HG03575 (cell line): ENCODE measurements at regions not wholly inside any gene's neighbourhood (a gene's known extent, or its start where the extent isn't known, plus 50 kb on each side); places are given as distances from the start of the nearest gene placed in this dataset.
A peak's percentile ranks its signal among the peaks of the same experiment; 100 is the strongest.

Experiments used
- ATAC-seq: cut with Tn5 transposase; IDR thresholded peaks from one replicate; pipeline ENCODE4 v1.9.1; 2021; ENCODE audit not compliant: unreplicated experiment, insufficient number of reproducible peaks, low FRiP score; ENCODE audit errors: extremely low read depth

GRCh38 chr4:175944126-175944910 is 121.3 kb upstream of the WDR17 start:
- ATAC-seq: no peak

- ATAC-seq: no peak
Observed at GRCh38 chr4:175946472-175947116, 119.0 kb upstream of the WDR17 start.

GRCh38 chr4:175947117-175947722 is 118.4 kb upstream of the WDR17 start:
- ATAC-seq: no peak

GRCh38 chr4:175951794-175952193 is 113.8 kb upstream of the WDR17 start:
- ATAC-seq: no peak

- ATAC-seq: no peak
Observed at GRCh38 chr4:175953116-175953515, 112.5 kb upstream of the WDR17 start.

GRCh38 chr4:175953960-175954521 is 111.6 kb upstream of the WDR17 start:
- ATAC-seq: peak; percentile 73

GRCh38 chr4:175954685-175955084 is 111.0 kb upstream of the WDR17 start:
- ATAC-seq: no peak

- peak; percentile 77 for ATAC-seq
Observed at GRCh38 chr4:175961604-175962003, 104.0 kb upstream of the WDR17 start.

GRCh38 chr4:175970072-175970471 is 95.6 kb upstream of the WDR17 start:
- ATAC-seq: no peak

GRCh38 chr4:175970724-175971123 is 94.9 kb upstream of the WDR17 start:
- no peak for ATAC-seq

GRCh38 chr4:175971388-175972179 is 94.1 kb upstream of the WDR17 start:
- no peak for ATAC-seq

- ATAC-seq: no peak
Observed at GRCh38 chr4:175973027-175973923, 92.4 kb upstream of the WDR17 start.

- ATAC-seq: no peak
Observed at GRCh38 chr4:175983636-175984035, 82.0 kb upstream of the WDR17 start.

GRCh38 chr4:175986668-175987067 is 79.0 kb upstream of the WDR17 start:
- no peak for ATAC-seq

- ATAC-seq: no peak
Observed at GRCh38 chr4:175988511-175988910, 77.1 kb upstream of the WDR17 start.

- no peak for ATAC-seq
Observed at GRCh38 chr4:175996206-175996605, 69.4 kb upstream of the WDR17 start.

- ATAC-seq: no peak
Observed at GRCh38 chr4:175997291-175997690, 68.3 kb upstream of the WDR17 start.

- ATAC-seq: no peak
Observed at GRCh38 chr4:175998782-175999181, 66.9 kb upstream of the WDR17 start.
